H1 (cell line): ENCODE measurements at regions not wholly inside any gene's neighbourhood (a gene's known extent, or its start where the extent isn't known, plus 50 kb on each side); places are given as distances from the start of the nearest gene placed in this dataset.

Experiments used
- CTCF ChIA-PET: fragments of 300-600 bp; sonication (Branson Sonifier 250); formaldehyde crosslinking; loops from one replicate; lab custom pipeline; 2021; ENCODE audit not compliant: partially characterized antibody; lab: Charles Lee
- POLR2A ChIA-PET: fragments of 300-600 bp; sonication (Branson Sonifier 250); formaldehyde crosslinking; loops from one replicate; lab custom pipeline; 2021; ENCODE audit warnings: inconsistent platforms; ENCODE audit not compliant: partially characterized antibody; lab: Charles Lee
- DNase-seq, 2 experiments: peaks; one replicate each; pipeline versions ENCODE4 v3.0.0 to v3.0.0-alpha.2; 2010 to 2022; ENCODE audit warnings: low spot score in 2 of 2, low read depth in 1 of 2, mixed read lengths in 1 of 2
- FAIRE-seq: peaks from 2 replicates; lab custom pipeline; 2011; peaks lifted over from hg19 to GRCh38; lab: Jason Lieb, UNC
- H2AFZ ChIP-seq: 2 replicates; pipeline ENCODE4 v1.8.1; 2012; ENCODE audit warnings: low read length, inconsistent platforms
- H2AK5ac ChIP-seq: 2 replicates; pipeline ENCODE4 v1.6.1; 2013; ENCODE audit warnings: low read depth, low read length
- H2BK120ac ChIP-seq: replicated peaks from 2 replicates; pipeline ENCODE3; 2013; ENCODE audit warnings: low read depth, low read length, inconsistent platforms
- H2BK12ac ChIP-seq: 2 replicates; pipeline ENCODE4 v1.6.1; 2013; ENCODE audit warnings: low read depth, low read length
- H2BK15ac ChIP-seq: 2 replicates; pipeline ENCODE4 v1.6.1; 2013; ENCODE audit warnings: low read length
- H2BK20ac ChIP-seq: 2 replicates; pipeline ENCODE4 v1.6.1; 2013; ENCODE audit warnings: low read length
- H2BK5ac ChIP-seq: 2 replicates; pipeline ENCODE4 v1.6.1; 2013; ENCODE audit warnings: low read depth, low read length
- H3K14ac ChIP-seq: 2 replicates; pipeline ENCODE4 v1.6.1; 2013; ENCODE audit warnings: inconsistent platforms; ENCODE audit not compliant: insufficient read length
- H3K18ac ChIP-seq: 2 replicates; pipeline ENCODE4 v1.6.1; 2013; ENCODE audit warnings: low read length; ENCODE audit errors: extremely low read depth
- H3K23ac ChIP-seq: 2 replicates; pipeline ENCODE4 v1.6.1; 2013; ENCODE audit warnings: inconsistent platforms; ENCODE audit not compliant: insufficient read length
- H3K23me2 ChIP-seq: 2 replicates; pipeline ENCODE4 v1.6.1; 2013; ENCODE audit warnings: low read depth, low read length
- H3K27ac ChIP-seq: 2 replicates; pipeline ENCODE4 v1.6.1; 2011; ENCODE audit warnings: low read depth, low read length, inconsistent platforms
- H3K27me3 ChIP-seq, 4 experiments: replicated peaks in 1 of 4; 1 replicate in 1 of 4; 2 replicates in 3 of 4; pipeline versions ENCODE4 v1.6.1 to v1.8.1; 2011 to 2013; ENCODE audit warnings: low read length in 3 of 4, mild to moderate bottlenecking in 3 of 4, inconsistent platforms in 2 of 4, mixed read lengths in 2 of 4, moderate library complexity in 1 of 4; ENCODE audit not compliant: control insufficient read depth in 3 of 4, insufficient read depth in 3 of 4; ENCODE audit errors: extremely low read depth in 1 of 4
- H3K36me3 ChIP-seq, 4 experiments: 2 replicates each; pipeline versions ENCODE4 v1.6.1 to v1.8.1; 2011 to 2013; ENCODE audit warnings: mild to moderate bottlenecking in 4 of 4, low read length in 3 of 4, moderate library complexity in 2 of 4, control low read depth in 1 of 4, inconsistent platforms in 1 of 4; ENCODE audit not compliant: insufficient read depth in 4 of 4, control insufficient read depth in 2 of 4
- H3K4ac ChIP-seq: replicated peaks from 2 replicates; pipeline ENCODE3; 2013; ENCODE audit warnings: low read length, low read depth, mixed read lengths, inconsistent platforms; ENCODE audit not compliant: insufficient read length
- H3K4me1 ChIP-seq, 4 experiments: replicated peaks in 1 of 4; 1 replicate in 1 of 4; 2 replicates in 3 of 4; pipeline versions ENCODE4 v1.6.1 to v1.8.1; 2011 to 2013; ENCODE audit warnings: low read length in 3 of 4, inconsistent platforms in 2 of 4, mixed read lengths in 1 of 4; ENCODE audit not compliant: insufficient read depth in 4 of 4, control insufficient read depth in 3 of 4
- H3K4me2 ChIP-seq, 2 experiments: 2 replicates each; pipeline versions ENCODE4 v1.6.1 to v1.8.1; 2011 to 2013; ENCODE audit warnings: low read depth in 2 of 2, low read length in 2 of 2, control low read depth in 1 of 2, inconsistent platforms in 1 of 2, mild to moderate bottlenecking in 1 of 2; ENCODE audit not compliant: insufficient read depth in 1 of 2
- H3K4me3 ChIP-seq, 4 experiments: fragments of 200-600, 300-600 bp in 1 of 4; sonication (generic), shearing (Covaris generic), sonication (Bioruptor Twin) in 1 of 4; 2 replicates each; pipeline versions ENCODE4 v1.5.1 to v1.8.1; 2011 to 2016; ENCODE audit warnings: low read length in 4 of 4, low read depth in 3 of 4, control low read depth in 2 of 4, inconsistent platforms in 2 of 4, mild to moderate bottlenecking in 2 of 4, mixed read lengths in 1 of 4, moderate library complexity in 1 of 4; ENCODE audit not compliant: insufficient read depth in 2 of 4; ENCODE audit errors: extremely low read depth in 1 of 4
- H3K56ac ChIP-seq: replicated peaks from 2 replicates; pipeline ENCODE3; 2013; ENCODE audit warnings: low read depth, mild to moderate bottlenecking, mixed read lengths, low read length, inconsistent platforms; ENCODE audit not compliant: insufficient read length
- H3K79me1 ChIP-seq: 2 replicates; pipeline ENCODE4 v1.6.1; 2013; ENCODE audit warnings: low read depth, low read length, control low read depth
- H3K79me2 ChIP-seq, 2 experiments: 2 replicates each; pipeline versions ENCODE4 v1.6.1 to v1.8.1; 2012 to 2013; ENCODE audit warnings: low read length in 2 of 2, mild to moderate bottlenecking in 2 of 2, inconsistent platforms in 1 of 2; ENCODE audit not compliant: insufficient read depth in 2 of 2, control insufficient read depth in 1 of 2
- H3K9ac ChIP-seq, 4 experiments: replicated peaks in 1 of 4; 1 replicate in 1 of 4; 2 replicates in 3 of 4; pipeline versions ENCODE4 v1.6.1 to v1.8.1; 2011 to 2013; ENCODE audit warnings: low read depth in 3 of 4, low read length in 3 of 4, control low read depth in 2 of 4, mild to moderate bottlenecking in 2 of 4, moderate library complexity in 2 of 4, inconsistent platforms in 1 of 4; ENCODE audit errors: extremely low read depth in 1 of 4
- H3K9me3 ChIP-seq, 2 experiments: 2 replicates each; pipeline versions ENCODE4 v1.6.1 to v1.8.1; 2012 to 2013; ENCODE audit warnings: mild to moderate bottlenecking in 2 of 2, moderate library complexity in 2 of 2, control low read depth in 1 of 2, inconsistent platforms in 1 of 2, low read depth in 1 of 2, low read length in 1 of 2, mixed read lengths in 1 of 2; ENCODE audit not compliant: insufficient read depth in 2 of 2
- H4K20me1 ChIP-seq, 2 experiments: replicated peaks in 1 of 2; 2 replicates each; pipeline versions ENCODE3 to v1.8.1; 2011 to 2013; ENCODE audit warnings: inconsistent platforms in 2 of 2, low read length in 2 of 2, mild to moderate bottlenecking in 1 of 2; ENCODE audit not compliant: insufficient read depth in 2 of 2, control insufficient read depth in 1 of 2
- H4K5ac ChIP-seq: 2 replicates; pipeline ENCODE4 v1.6.1; 2013; ENCODE audit warnings: low read length, low read depth, mixed read lengths, inconsistent platforms; ENCODE audit not compliant: insufficient read length
- H4K8ac ChIP-seq: 2 replicates; pipeline ENCODE4 v1.8.0; 2013; ENCODE audit warnings: mild to moderate bottlenecking, moderate library complexity, low read length, inconsistent platforms; ENCODE audit not compliant: insufficient read depth; ENCODE audit errors: extremely low read depth
- H4K91ac ChIP-seq: replicated peaks from 2 replicates; pipeline ENCODE3; 2013; ENCODE audit warnings: low read length, mixed read lengths, inconsistent platforms; ENCODE audit not compliant: insufficient read length
- BRCA1 ChIP-seq: IDR thresholded peaks from 2 replicates; pipeline ENCODE4 v1.6.1; 2012; ENCODE audit warnings: low read depth, low read length, improper control_type of control experiment
- FOSL1 ChIP-seq: IDR thresholded peaks from 2 replicates; pipeline ENCODE4 v1.6.1; 2011; ENCODE audit warnings: mild to moderate bottlenecking, low read depth, low read length, moderate library complexity; ENCODE audit not compliant: insufficient read depth
- GTF2F1 ChIP-seq: IDR thresholded peaks from 2 replicates; pipeline ENCODE4 v1.6.1; 2012; ENCODE audit warnings: low read depth, low read length, improper control_type of control experiment, borderline replicate concordance
- KDM4A ChIP-seq: IDR thresholded peaks from one replicate; pipeline ENCODE4 v1.7.1; 2012; ENCODE audit warnings: low read depth, mild to moderate bottlenecking, moderate library complexity, low read length, inconsistent platforms; ENCODE audit not compliant: severe bottlenecking
- KDM5A ChIP-seq: fragments of 200-600 bp; IDR thresholded peaks from 2 replicates; pipeline ENCODE4 v1.7.1; 2012; ENCODE audit warnings: mild to moderate bottlenecking, low read length, inconsistent platforms, mixed read lengths
- MAFK ChIP-seq: IDR thresholded peaks from 2 replicates; pipeline ENCODE4 v1.6.1; 2012; ENCODE audit warnings: low read depth, mild to moderate bottlenecking, improper control_type of control experiment, low read length
- RFX5 ChIP-seq: IDR thresholded peaks from 2 replicates; pipeline ENCODE4 v1.6.1; 2011; ENCODE audit warnings: low read depth, low read length, improper control_type of control experiment, borderline replicate concordance
- SIN3A ChIP-seq, 2 experiments: IDR thresholded peaks in 1 of 2; conservative IDR thresholded peaks in 1 of 2; 2 replicates each; pipeline ENCODE4 v1.6.1; 2011 to 2012; ENCODE audit warnings: low read length in 2 of 2, improper control_type of control experiment in 1 of 2, low read depth in 1 of 2, mild to moderate bottlenecking in 1 of 2
- SIX5 ChIP-seq: IDR thresholded peaks from 2 replicates; pipeline ENCODE4 v1.6.1; 2011; ENCODE audit warnings: mild to moderate bottlenecking, low read depth, low read length
- SUZ12 ChIP-seq: fragments of 200-600 bp; sonication (generic); IDR thresholded peaks from 2 replicates; pipeline ENCODE4 v1.6.1; 2012; ENCODE audit warnings: mild to moderate bottlenecking, inconsistent platforms, low read length, moderate library complexity, mixed read lengths
- TAF1 ChIP-seq: IDR thresholded peaks from 2 replicates; pipeline ENCODE4 v1.6.1; 2011; ENCODE audit warnings: mild to moderate bottlenecking, low read depth, low read length
- TCF12 ChIP-seq: IDR thresholded peaks from 2 replicates; pipeline ENCODE4 v1.6.1; 2011; ENCODE audit warnings: low read depth, mild to moderate bottlenecking, low read length
- WGBS, 2 experiments: shearing (Covaris generic) in 1 of 2; methylation state at CpG; one replicate each; pipeline versions ENCODE4 v1.1.6 to v1.1.7; 2013 to 2015; ENCODE audit warnings: low lambda C conversion rate in 2 of 2, mixed read lengths in 2 of 2, inconsistent platforms in 1 of 2, low coverage in 1 of 2, missing lambda C conversion rate in 1 of 2; ENCODE audit not compliant: insufficient replicate concordance in 2 of 2, insufficient coverage in 1 of 2, insufficient read length in 1 of 2; ENCODE audit errors: extremely low coverage in 1 of 2, missing lambda C conversion rate in 1 of 2; 5-methylcytosine and 5-hydroxymethylcytosine counted together

DNA sequence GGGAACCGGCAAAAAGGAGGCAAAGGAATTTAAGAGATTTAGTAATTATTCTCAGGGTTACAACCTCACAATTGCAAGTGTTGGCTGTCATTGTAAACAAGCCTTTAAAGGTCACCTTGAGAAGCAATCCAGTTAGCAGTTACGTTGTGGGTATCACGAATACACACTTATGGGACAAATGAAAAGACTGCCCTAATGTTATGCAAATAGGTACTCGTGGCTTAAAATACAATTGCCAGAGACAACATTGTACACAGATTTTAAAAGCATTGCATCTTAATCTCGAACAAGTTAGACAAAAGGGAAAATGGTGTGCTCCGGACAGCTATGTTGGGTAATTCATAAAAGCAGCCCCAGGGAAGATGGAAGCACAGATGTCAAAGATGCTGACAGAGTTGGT lies 120.5 kb upstream of the ZC3H12A start:
- Histone ChIP-seq H4K5ac (no peak overlapping the region), H3K23ac (no peak overlapping the region), H3K79me1 (no peaks in the 10 kb centered on the region), H3K36me3 (no peaks in the 10 kb centered on the region), H3K9me3 (no peaks in the 10 kb centered on the region), H3K14ac (no peak overlapping the region), H3K4me3 (no peak overlapping the region), H4K91ac (no peak overlapping the region), H3K4me1 (no peaks in the 10 kb centered on the region), H2BK5ac (no peak overlapping the region), H3K4me2 (no peak overlapping the region), H3K56ac (no peak overlapping the region), H3K23me2 (no peaks in the 10 kb centered on the region), H2BK12ac (no peak overlapping the region), H2BK120ac (no peak overlapping the region), H3K27ac (no peak overlapping the region), H2AK5ac (no peak overlapping the region), H3K9ac (no peak overlapping the region), H2BK15ac (no peak overlapping the region), H3K27me3 (no peaks in the 10 kb centered on the region), H2AFZ (no peak overlapping the region), H4K8ac (no peak overlapping the region), H3K79me2 (no peaks in the 10 kb centered on the region), H3K18ac (no peak overlapping the region), H4K20me1 (no peaks in the 10 kb centered on the region), H2BK20ac (no peak overlapping the region), H3K4ac (no peak overlapping the region)
- 84% methylated on average over 6 of the region's 6 CpGs; no CpG with 5 or more reads in 1 of the 2 experiments for WGBS, 2 experiments
- ChIA-PET POLR2A (no interaction called here), CTCF (interaction anchor here (1.3 to 1.7 kb wide), 2 partner anchors 11 to 83 kb away, joined by 3 to 4 read pairs; no protein-coding TSS in a partner anchor)
- TF ChIP-seq BRCA1 (no peak), SUZ12 (no peak), KDM4A (no peak), FOSL1 (no peak), KDM5A (no peak), SIN3A (conservative IDR thresholded peaks at IDR 0.05 in 1 of 2, IDR thresholded peaks at IDR 0.05 in 1 of 2; ENCODE audit: low read depth in 1 of 2, low read length in 2 of 2) (no peak), MAFK (no peak), SIX5 (no peak), GTF2F1 (no peak), RFX5 (no peak), TAF1 (no peak), TCF12 (no peak)
- DNase-seq = no peak
- no peak for FAIRE-seq
